ENCODE measurements at regions not wholly inside any gene's neighbourhood (a gene's known extent, or its start where the extent isn't known, plus 50 kb on each side); places are given as distances from the start of the nearest gene placed in this dataset.

DNA sequence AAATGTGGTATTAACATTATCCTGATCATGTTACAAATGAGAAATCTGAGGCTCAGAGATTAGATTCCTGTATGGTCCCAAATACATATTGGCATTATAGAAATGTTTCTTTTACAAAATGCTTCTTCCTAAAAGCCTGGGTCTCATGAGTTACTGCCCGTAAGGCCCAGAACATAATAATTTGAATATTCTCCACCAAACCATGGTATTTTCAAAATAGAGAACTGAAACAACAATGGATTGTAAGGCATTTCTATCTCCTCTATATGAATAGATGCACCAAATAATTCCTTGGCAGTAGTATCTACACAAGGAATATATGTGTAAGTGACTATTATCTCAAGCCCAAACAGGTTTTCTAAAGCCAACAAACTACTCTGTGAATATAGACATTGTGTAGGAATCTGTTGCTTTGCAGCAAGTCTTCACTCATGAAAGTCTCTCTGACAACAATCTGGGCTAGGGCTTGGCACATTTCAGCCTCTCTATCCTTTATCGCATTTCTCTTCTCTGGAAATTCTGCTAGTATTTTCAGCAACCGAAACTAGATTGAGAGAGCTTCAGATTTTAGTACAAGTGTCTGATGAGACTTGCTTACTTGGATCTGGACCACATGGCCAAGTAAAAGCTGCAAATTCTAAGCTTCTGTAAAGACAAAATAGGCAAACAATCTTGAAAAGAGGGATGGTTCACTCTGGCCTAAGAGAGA, 112.8 kb upstream of the ARHGAP20 start:
- H3K9me3 ChIP-seq (ENCODE audit: control insufficient read depth in 3 of 3, low read length in 3 of 3), result no peaks in the 10 kb centered on the region
- no peaks in the 10 kb centered on the region for H3K4me1 ChIP-seq (ENCODE audit: control insufficient read depth in 3 of 3, insufficient read depth in 3 of 3, low read length in 3 of 3)
- no peak overlapping the region for H3K27ac ChIP-seq (ENCODE audit: low read depth, low read length)
- no peaks in the 10 kb centered on the region for H3K36me3 ChIP-seq (ENCODE audit: control insufficient read depth in 3 of 3, insufficient read depth in 3 of 3, low read length in 3 of 3)
- no peaks in the 10 kb centered on the region for H3K27me3 ChIP-seq (ENCODE audit: control insufficient read depth in 3 of 3, insufficient read depth in 3 of 3, low read length in 3 of 3)
- H3K9ac ChIP-seq (ENCODE audit: low read depth in 1 of 3, low read length in 3 of 3), result no peak overlapping the region
- no peak overlapping the region for H3K4me3 ChIP-seq (ENCODE audit: low read length in 3 of 3)

DNA sequence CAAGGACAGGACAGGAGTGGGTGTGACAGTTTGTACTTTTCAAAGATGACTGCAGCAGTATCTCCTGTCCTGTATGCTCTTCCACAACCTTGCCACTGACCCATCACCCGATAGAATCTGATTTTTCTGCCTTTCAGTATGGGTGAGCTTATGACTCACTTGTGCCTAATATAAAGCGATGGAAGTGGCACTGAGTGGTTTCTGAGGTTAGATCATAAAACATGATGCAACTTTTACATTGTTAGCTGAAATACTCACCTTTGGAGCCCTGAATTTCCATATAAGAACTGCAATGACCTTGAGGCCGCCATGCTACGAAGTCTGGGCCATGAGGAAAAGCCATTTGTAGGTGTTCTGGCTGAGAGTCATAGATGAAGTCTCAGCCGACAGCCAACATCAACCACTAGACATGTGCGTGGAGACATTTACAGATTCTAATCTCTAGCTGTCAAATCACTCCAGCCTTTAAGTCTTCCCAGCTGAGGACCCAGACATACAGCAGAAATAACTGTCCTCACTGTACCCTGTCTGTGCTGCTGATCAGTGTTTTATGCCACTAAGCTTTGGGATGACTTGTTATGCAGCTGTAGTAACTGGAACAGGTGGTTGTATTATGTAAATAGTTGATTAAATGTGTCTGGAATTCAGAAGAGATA, 105.9 kb upstream of the ARHGAP20 start:
- no peaks in the 10 kb centered on the region for H3K36me3 ChIP-seq (ENCODE audit: control insufficient read depth in 3 of 3, insufficient read depth in 3 of 3, low read length in 3 of 3)
- no peak overlapping the region for H3K9ac ChIP-seq (ENCODE audit: low read depth in 1 of 3, low read length in 3 of 3)
- H3K9me3 ChIP-seq (ENCODE audit: control insufficient read depth in 3 of 3, low read length in 3 of 3), result no peaks in the 10 kb centered on the region
- H3K27me3 ChIP-seq (ENCODE audit: control insufficient read depth in 3 of 3, insufficient read depth in 3 of 3, low read length in 3 of 3), result no peaks in the 10 kb centered on the region
- H3K4me3 ChIP-seq (ENCODE audit: low read length in 3 of 3), result no peak overlapping the region
- H3K4me1 ChIP-seq (ENCODE audit: control insufficient read depth in 3 of 3, insufficient read depth in 3 of 3, low read length in 3 of 3), result no peaks in the 10 kb centered on the region
- H3K27ac ChIP-seq (ENCODE audit: low read depth, low read length), result no peak overlapping the region

- Histone ChIP-seq H3K9ac (ENCODE audit: low read depth in 1 of 3, low read length in 3 of 3) (no peak overlapping the region), H3K4me3 (ENCODE audit: low read length in 3 of 3) (no peak overlapping the region), H3K9me3 (ENCODE audit: control insufficient read depth in 3 of 3, low read length in 3 of 3) (no peaks in the 10 kb centered on the region), H3K27me3 (ENCODE audit: control insufficient read depth in 3 of 3, insufficient read depth in 3 of 3, low read length in 3 of 3) (no peaks in the 10 kb centered on the region), H3K4me1 (ENCODE audit: control insufficient read depth in 3 of 3, insufficient read depth in 3 of 3, low read length in 3 of 3) (no peaks in the 10 kb centered on the region), H3K36me3 (ENCODE audit: control insufficient read depth in 3 of 3, insufficient read depth in 3 of 3, low read length in 3 of 3) (no peaks in the 10 kb centered on the region), H3K27ac (ENCODE audit: low read depth, low read length) (no peak overlapping the region)
These were observed 100.0 kb upstream of the ARHGAP20 start for GRCh38 chr11:110812086-110812733.

DNA sequence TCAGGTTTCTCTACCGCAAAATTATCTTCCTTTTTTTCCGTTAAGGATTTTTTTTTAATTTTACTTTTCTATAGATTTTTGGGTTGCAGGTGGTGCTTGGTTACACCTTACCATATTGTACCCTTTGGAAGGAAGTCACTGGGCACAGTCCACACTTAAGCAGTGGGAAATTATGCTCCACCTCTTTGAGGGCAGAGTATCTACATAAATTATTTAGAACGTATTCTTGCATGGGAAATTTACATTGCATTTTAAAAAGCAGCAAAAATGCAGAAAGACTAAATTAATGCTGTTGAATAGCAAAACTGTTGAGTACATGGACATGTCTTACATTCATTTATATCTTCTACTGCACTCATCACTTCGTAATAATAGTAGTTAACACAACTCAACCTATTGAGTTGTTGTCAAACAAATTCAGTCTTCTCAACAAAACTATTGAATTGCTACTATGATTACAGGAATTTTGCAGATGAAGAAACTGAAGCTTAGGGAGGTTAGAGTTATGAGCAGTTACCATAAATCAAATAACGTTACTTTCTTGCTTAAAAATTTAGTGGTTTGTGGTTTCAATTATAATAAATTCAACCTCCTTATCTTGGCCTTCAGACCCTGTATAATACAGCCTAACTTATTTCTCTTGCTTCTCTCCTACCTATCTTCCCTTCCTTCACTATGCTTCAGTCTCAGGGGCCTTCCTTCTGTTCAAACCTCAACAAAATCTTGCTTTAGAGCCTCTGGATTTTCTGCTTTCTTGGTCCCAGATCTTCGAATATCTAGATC, 97.4 kb upstream of the ARHGAP20 start:
- Histone ChIP-seq H3K27ac (ENCODE audit: low read depth, low read length) (no peak overlapping the region), H3K9ac (ENCODE audit: low read depth in 1 of 3, low read length in 3 of 3) (no peak overlapping the region), H3K27me3 (ENCODE audit: control insufficient read depth in 3 of 3, insufficient read depth in 3 of 3, low read length in 3 of 3) (no peaks in the 10 kb centered on the region), H3K4me3 (ENCODE audit: low read length in 3 of 3) (no peak overlapping the region), H3K36me3 (ENCODE audit: control insufficient read depth in 3 of 3, insufficient read depth in 3 of 3, low read length in 3 of 3) (no peaks in the 10 kb centered on the region), H3K4me1 (ENCODE audit: control insufficient read depth in 3 of 3, insufficient read depth in 3 of 3, low read length in 3 of 3) (no peaks in the 10 kb centered on the region), H3K9me3 (ENCODE audit: control insufficient read depth in 3 of 3, low read length in 3 of 3) (no peaks in the 10 kb centered on the region)

DNA sequence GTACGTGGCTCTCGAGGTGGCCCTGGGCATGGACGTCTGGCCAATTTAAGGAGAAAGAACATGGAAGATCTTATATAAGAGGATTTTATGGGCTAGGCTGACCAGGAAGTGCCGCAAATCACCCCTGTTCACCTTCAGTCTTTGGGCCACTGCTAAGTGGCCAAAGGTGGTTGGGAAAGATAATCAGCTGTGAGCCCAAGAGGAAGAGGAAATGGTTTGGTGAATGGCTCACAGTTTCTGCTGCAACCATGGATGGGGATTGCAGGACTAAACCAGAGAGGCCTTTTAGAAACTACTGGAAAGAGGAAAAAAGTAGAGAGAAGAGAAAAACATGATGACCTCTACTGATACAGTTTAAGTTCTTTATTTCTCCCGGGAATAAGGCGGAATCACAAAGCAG, 96.0 kb upstream of the ARHGAP20 start:
- no peaks in the 10 kb centered on the region for H3K27me3 ChIP-seq (ENCODE audit: control insufficient read depth in 3 of 3, insufficient read depth in 3 of 3, low read length in 3 of 3)
- no peaks in the 10 kb centered on the region for H3K4me1 ChIP-seq (ENCODE audit: control insufficient read depth in 3 of 3, insufficient read depth in 3 of 3, low read length in 3 of 3)
- no peak overlapping the region for H3K9ac ChIP-seq (ENCODE audit: low read depth in 1 of 3, low read length in 3 of 3)
- H3K9me3 ChIP-seq (ENCODE audit: control insufficient read depth in 3 of 3, low read length in 3 of 3), result no peaks in the 10 kb centered on the region
- H3K4me3 ChIP-seq (ENCODE audit: low read length in 3 of 3), result no peak overlapping the region
- H3K27ac ChIP-seq (ENCODE audit: low read depth, low read length), result no peak overlapping the region
- no peaks in the 10 kb centered on the region for H3K36me3 ChIP-seq (ENCODE audit: control insufficient read depth in 3 of 3, insufficient read depth in 3 of 3, low read length in 3 of 3)

DNA sequence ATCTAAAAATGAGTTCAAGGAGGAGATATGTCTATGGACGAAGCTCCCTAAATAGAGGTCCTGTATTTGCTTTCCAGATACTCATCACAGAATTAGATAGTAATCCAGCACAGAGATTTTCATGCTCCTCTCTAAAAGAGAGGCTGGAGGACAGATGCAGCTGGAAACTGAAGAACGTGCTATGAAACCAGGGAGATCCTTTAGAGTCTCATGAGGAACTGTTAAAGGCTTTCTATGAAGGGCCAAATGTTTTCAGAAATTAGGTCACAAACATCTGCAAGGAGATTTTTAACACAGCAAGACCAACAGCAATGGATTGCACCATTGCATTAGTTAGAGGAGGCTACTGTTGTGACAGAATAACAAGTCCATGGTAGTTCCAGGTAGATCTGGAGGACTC, 95.6 kb upstream of the ARHGAP20 start:
- Histone ChIP-seq H3K36me3 (ENCODE audit: control insufficient read depth in 3 of 3, insufficient read depth in 3 of 3, low read length in 3 of 3) (no peaks in the 10 kb centered on the region), H3K4me3 (ENCODE audit: low read length in 3 of 3) (no peak overlapping the region), H3K4me1 (ENCODE audit: control insufficient read depth in 3 of 3, insufficient read depth in 3 of 3, low read length in 3 of 3) (no peaks in the 10 kb centered on the region), H3K27ac (ENCODE audit: low read depth, low read length) (no peak overlapping the region), H3K27me3 (ENCODE audit: control insufficient read depth in 3 of 3, insufficient read depth in 3 of 3, low read length in 3 of 3) (no peaks in the 10 kb centered on the region), H3K9me3 (ENCODE audit: control insufficient read depth in 3 of 3, low read length in 3 of 3) (no peaks in the 10 kb centered on the region), H3K9ac (ENCODE audit: low read depth in 1 of 3, low read length in 3 of 3) (no peak overlapping the region)

DNA sequence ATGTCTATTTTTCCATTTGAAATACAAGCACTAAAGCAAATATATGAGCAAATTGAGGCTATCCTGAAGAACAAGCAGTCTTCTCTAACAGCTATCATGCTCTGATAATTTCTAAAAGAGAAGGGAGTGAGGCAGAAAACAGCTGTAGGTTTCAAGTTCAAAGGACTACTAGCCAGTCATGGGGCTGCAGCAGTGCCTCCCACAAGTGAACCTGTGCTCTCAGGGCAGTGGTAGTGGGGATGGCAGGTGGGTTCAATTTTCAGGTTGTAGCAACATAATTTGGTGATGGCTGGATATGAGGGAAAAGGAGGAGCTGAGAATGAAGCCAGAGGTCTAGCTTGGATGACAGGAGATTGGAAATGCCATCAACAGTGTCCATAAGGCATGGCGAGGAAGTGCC, 93.5 kb upstream of the ARHGAP20 start:
- Histone ChIP-seq H3K9me3 (ENCODE audit: control insufficient read depth in 3 of 3, low read length in 3 of 3) (no peaks in the 10 kb centered on the region), H3K4me3 (ENCODE audit: low read length in 3 of 3) (no peak overlapping the region), H3K36me3 (ENCODE audit: control insufficient read depth in 3 of 3, insufficient read depth in 3 of 3, low read length in 3 of 3) (no peaks in the 10 kb centered on the region), H3K9ac (ENCODE audit: low read depth in 1 of 3, low read length in 3 of 3) (no peak overlapping the region), H3K27me3 (ENCODE audit: control insufficient read depth in 3 of 3, insufficient read depth in 3 of 3, low read length in 3 of 3) (no peaks in the 10 kb centered on the region), H3K27ac (ENCODE audit: low read depth, low read length) (no peak overlapping the region), H3K4me1 (ENCODE audit: control insufficient read depth in 3 of 3, insufficient read depth in 3 of 3, low read length in 3 of 3) (no peaks in the 10 kb centered on the region)

- no peak overlapping the region for H3K9ac ChIP-seq (ENCODE audit: low read depth in 1 of 3, low read length in 3 of 3)
- H3K27me3 ChIP-seq (ENCODE audit: control insufficient read depth in 3 of 3, insufficient read depth in 3 of 3, low read length in 3 of 3), result no peaks in the 10 kb centered on the region
- H3K27ac ChIP-seq (ENCODE audit: low read depth, low read length), result no peak overlapping the region
- H3K9me3 ChIP-seq (ENCODE audit: control insufficient read depth in 3 of 3, low read length in 3 of 3), result no peaks in the 10 kb centered on the region
- H3K36me3 ChIP-seq (ENCODE audit: control insufficient read depth in 3 of 3, insufficient read depth in 3 of 3, low read length in 3 of 3), result no peaks in the 10 kb centered on the region
- H3K4me1 ChIP-seq (ENCODE audit: control insufficient read depth in 3 of 3, insufficient read depth in 3 of 3, low read length in 3 of 3), result no peaks in the 10 kb centered on the region
- H3K4me3 ChIP-seq (ENCODE audit: low read length in 3 of 3), result no peak overlapping the region
These were observed 89.9 kb upstream of the ARHGAP20 start for GRCh38 chr11:110802162-110802561.

- Histone ChIP-seq H3K9me3 (ENCODE audit: control insufficient read depth in 3 of 3, low read length in 3 of 3) (no peaks in the 10 kb centered on the region), H3K27ac (ENCODE audit: low read depth, low read length) (no peak overlapping the region), H3K27me3 (ENCODE audit: control insufficient read depth in 3 of 3, insufficient read depth in 3 of 3, low read length in 3 of 3) (no peaks in the 10 kb centered on the region), H3K9ac (ENCODE audit: low read depth in 1 of 3, low read length in 3 of 3) (no peak overlapping the region), H3K4me3 (ENCODE audit: low read length in 3 of 3) (no peak overlapping the region), H3K36me3 (ENCODE audit: control insufficient read depth in 3 of 3, insufficient read depth in 3 of 3, low read length in 3 of 3) (no peaks in the 10 kb centered on the region), H3K4me1 (ENCODE audit: control insufficient read depth in 3 of 3, insufficient read depth in 3 of 3, low read length in 3 of 3) (no peaks in the 10 kb centered on the region)
These were observed 89.1 kb upstream of the ARHGAP20 start for GRCh38 chr11:110801328-110801727.
